ENCODE measurements at regions not wholly inside any gene's neighbourhood (a gene's known extent, or its start where the extent isn't known, plus 50 kb on each side); places are given as distances from the start of the nearest gene placed in this dataset.

DNA sequence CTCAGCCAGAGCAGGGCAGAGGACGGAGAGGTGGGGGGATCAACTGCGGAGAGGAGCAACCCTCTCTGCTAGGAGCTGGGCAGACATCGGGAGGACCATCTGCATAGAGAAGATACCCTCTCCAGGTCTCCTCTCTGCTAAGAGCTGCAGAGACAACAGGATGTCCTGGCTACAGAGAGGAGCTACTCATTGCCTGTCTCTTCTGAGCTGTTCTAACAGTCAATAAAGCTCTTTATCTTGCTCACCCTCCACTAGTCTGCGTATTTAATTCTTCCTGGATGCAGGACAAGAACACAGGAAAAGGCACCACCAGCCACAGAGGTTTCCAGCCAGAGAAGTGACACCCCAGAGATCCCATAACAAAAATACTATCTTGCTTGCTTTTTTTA lies 871.1 kb upstream of the GJE1 start:
- H3K9ac ChIP-seq (ENCODE audit: low read length) = no peak overlapping the region
- no peaks in the 10 kb centered on the region for H3K9me3 ChIP-seq (ENCODE audit: low read length)
- no peaks in the 10 kb centered on the region for H3K27me3 ChIP-seq (ENCODE audit: insufficient read depth, low read depth, low read length)
- H3K36me3 ChIP-seq (ENCODE audit: insufficient read depth, low read length) = no peaks in the 10 kb centered on the region
- H4K20me1 ChIP-seq (ENCODE audit: insufficient read depth) = no peaks in the 10 kb centered on the region
- H2AFZ ChIP-seq (ENCODE audit: low read depth, low read length) = no peak overlapping the region
- TF ChIP-seq, protein P1, sequence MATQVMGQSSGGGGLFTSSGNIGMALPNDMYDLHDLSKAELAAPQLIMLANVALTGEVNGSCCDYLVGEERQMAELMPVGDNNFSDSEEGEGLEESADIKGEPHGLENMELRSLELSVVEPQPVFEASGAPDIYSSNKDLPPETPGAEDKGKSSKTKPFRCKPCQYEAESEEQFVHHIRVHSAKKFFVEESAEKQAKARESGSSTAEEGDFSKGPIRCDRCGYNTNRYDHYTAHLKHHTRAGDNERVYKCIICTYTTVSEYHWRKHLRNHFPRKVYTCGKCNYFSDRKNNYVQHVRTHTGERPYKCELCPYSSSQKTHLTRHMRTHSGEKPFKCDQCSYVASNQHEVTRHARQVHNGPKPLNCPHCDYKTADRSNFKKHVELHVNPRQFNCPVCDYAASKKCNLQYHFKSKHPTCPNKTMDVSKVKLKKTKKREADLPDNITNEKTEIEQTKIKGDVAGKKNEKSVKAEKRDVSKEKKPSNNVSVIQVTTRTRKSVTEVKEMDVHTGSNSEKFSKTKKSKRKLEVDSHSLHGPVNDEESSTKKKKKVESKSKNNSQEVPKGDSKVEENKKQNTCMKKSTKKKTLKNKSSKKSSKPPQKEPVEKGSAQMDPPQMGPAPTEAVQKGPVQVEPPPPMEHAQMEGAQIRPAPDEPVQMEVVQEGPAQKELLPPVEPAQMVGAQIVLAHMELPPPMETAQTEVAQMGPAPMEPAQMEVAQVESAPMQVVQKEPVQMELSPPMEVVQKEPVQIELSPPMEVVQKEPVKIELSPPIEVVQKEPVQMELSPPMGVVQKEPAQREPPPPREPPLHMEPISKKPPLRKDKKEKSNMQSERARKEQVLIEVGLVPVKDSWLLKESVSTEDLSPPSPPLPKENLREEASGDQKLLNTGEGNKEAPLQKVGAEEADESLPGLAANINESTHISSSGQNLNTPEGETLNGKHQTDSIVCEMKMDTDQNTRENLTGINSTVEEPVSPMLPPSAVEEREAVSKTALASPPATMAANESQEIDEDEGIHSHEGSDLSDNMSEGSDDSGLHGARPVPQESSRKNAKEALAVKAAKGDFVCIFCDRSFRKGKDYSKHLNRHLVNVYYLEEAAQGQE (IDR thresholded peaks at IDR 0.05; ENCODE audit: borderline replicate concordance) = no peak
- TF ChIP-seq TAF1 (IDR thresholded peaks at IDR 0.05; ENCODE audit: low read depth) (no peak), SMC3 (conservative IDR thresholded peaks at IDR 0.05; ENCODE audit: poor library complexity) (no peak), POLR2AphosphoS5 (IDR thresholded peaks at IDR 0.05) (no peak), MXI1 (conservative IDR thresholded peaks at IDR 0.05; ENCODE audit: poor library complexity, severe bottlenecking) (no peak), EP300 (conservative IDR thresholded peaks at IDR 0.05; ENCODE audit: poor library complexity, severe bottlenecking) (no peak), RAD21 (conservative IDR thresholded peaks at IDR 0.05) (no peak), EZH2 (IDR thresholded peaks at IDR 0.05; ENCODE audit: borderline replicate concordance, insufficient read depth, low read length, poor library complexity, severe bottlenecking) (no peak)
- TF ChIP-seq, protein P2, sequence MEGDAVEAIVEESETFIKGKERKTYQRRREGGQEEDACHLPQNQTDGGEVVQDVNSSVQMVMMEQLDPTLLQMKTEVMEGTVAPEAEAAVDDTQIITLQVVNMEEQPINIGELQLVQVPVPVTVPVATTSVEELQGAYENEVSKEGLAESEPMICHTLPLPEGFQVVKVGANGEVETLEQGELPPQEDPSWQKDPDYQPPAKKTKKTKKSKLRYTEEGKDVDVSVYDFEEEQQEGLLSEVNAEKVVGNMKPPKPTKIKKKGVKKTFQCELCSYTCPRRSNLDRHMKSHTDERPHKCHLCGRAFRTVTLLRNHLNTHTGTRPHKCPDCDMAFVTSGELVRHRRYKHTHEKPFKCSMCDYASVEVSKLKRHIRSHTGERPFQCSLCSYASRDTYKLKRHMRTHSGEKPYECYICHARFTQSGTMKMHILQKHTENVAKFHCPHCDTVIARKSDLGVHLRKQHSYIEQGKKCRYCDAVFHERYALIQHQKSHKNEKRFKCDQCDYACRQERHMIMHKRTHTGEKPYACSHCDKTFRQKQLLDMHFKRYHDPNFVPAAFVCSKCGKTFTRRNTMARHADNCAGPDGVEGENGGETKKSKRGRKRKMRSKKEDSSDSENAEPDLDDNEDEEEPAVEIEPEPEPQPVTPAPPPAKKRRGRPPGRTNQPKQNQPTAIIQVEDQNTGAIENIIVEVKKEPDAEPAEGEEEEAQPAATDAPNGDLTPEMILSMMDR (IDR thresholded peaks at IDR 0.05; ENCODE audit: poor library complexity, severe bottlenecking) = no peak
- no peak overlapping the region for H3K4me2 ChIP-seq (ENCODE audit: low read length)
- no peaks in the 10 kb centered on the region for H3F3A ChIP-seq (ENCODE audit: insufficient read depth, low read length, poor library complexity, severe bottlenecking)
- H3K9me2 ChIP-seq (ENCODE audit: insufficient read depth, low read length) = no peaks in the 10 kb centered on the region
- no peak overlapping the region for H3K27ac ChIP-seq (ENCODE audit: low read length)
- H3K4me3 ChIP-seq (ENCODE audit: low read length) = no peak overlapping the region
- H3K79me2 ChIP-seq (replicated peaks; ENCODE audit: insufficient read depth, low read length) = no peaks in the 10 kb centered on the region

DNA sequence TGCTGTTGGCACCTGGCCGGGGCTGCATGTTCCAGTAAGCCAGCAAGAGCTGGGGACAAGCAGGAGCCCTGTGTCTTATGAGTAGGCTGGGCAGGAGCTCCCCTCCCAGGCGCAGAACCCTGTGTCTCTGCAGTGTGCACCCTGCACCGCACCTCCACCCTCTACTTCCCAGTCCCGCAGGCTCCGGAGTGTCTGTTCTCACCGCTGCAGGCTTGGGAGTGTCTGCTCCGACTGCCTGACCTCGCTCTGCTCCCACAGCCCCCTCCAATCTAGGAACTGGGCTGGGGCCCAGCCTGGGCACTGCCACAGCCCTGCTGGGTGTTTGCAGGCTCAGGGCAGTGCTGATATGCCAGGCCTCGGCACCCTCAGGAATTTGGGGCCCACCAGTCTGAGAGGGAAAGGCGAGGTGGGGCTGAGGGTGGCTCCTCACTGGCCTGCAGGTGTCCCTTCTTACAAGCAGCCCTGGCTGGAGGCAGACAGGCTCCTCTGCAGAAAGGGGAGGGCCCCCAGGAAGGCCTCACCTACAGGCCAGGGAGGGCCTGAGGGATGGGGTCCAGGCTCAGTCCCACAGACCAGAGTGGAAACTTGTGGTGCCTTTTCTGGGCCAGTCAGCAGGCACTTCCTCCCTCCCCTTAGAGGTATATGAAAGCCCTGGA lies 871.6 kb upstream of the GJE1 start:
- H3K36me3 ChIP-seq (ENCODE audit: insufficient read depth, low read length) = no peaks in the 10 kb centered on the region
- no peaks in the 10 kb centered on the region for H3F3A ChIP-seq (ENCODE audit: insufficient read depth, low read length, poor library complexity, severe bottlenecking)
- H3K9me3 ChIP-seq (ENCODE audit: low read length) = no peaks in the 10 kb centered on the region
- no peaks in the 10 kb centered on the region for H4K20me1 ChIP-seq (ENCODE audit: insufficient read depth)
- no peaks in the 10 kb centered on the region for H3K79me2 ChIP-seq (replicated peaks; ENCODE audit: insufficient read depth, low read length)
- H2AFZ ChIP-seq (ENCODE audit: low read depth, low read length) = no peak overlapping the region
- H3K4me3 ChIP-seq (ENCODE audit: low read length) = no peak overlapping the region
- H3K9me2 ChIP-seq (ENCODE audit: insufficient read depth, low read length) = no peaks in the 10 kb centered on the region
- H3K4me2 ChIP-seq (ENCODE audit: low read length) = no peak overlapping the region
- TF ChIP-seq EP300 (conservative IDR thresholded peaks at IDR 0.05; ENCODE audit: poor library complexity, severe bottlenecking) (no peak), TAF1 (IDR thresholded peaks at IDR 0.05; ENCODE audit: low read depth) (no peak), SMC3 (conservative IDR thresholded peaks at IDR 0.05; ENCODE audit: poor library complexity) (no peak), MXI1 (conservative IDR thresholded peaks at IDR 0.05; ENCODE audit: poor library complexity, severe bottlenecking) (no peak), EZH2 (IDR thresholded peaks at IDR 0.05; ENCODE audit: borderline replicate concordance, insufficient read depth, low read length, poor library complexity, severe bottlenecking) (no peak), RAD21 (conservative IDR thresholded peaks at IDR 0.05) (no peak), POLR2AphosphoS5 (IDR thresholded peaks at IDR 0.05) (no peak)
- TF ChIP-seq, protein P2 (IDR thresholded peaks at IDR 0.05; ENCODE audit: poor library complexity, severe bottlenecking) = no peak
- TF ChIP-seq, protein P1 (IDR thresholded peaks at IDR 0.05; ENCODE audit: borderline replicate concordance) = no peak
- H3K27me3 ChIP-seq (ENCODE audit: insufficient read depth, low read depth, low read length) = no peaks in the 10 kb centered on the region
- no peak overlapping the region for H3K27ac ChIP-seq (ENCODE audit: low read length)
- H3K9ac ChIP-seq (ENCODE audit: low read length) = no peak overlapping the region

Measured in neural cell (in vitro differentiated cells).